ENCODE measurements at regions not wholly inside any gene's neighbourhood (a gene's known extent, or its start where the extent isn't known, plus 50 kb on each side); places are given as distances from the start of the nearest gene placed in this dataset.

DNA sequence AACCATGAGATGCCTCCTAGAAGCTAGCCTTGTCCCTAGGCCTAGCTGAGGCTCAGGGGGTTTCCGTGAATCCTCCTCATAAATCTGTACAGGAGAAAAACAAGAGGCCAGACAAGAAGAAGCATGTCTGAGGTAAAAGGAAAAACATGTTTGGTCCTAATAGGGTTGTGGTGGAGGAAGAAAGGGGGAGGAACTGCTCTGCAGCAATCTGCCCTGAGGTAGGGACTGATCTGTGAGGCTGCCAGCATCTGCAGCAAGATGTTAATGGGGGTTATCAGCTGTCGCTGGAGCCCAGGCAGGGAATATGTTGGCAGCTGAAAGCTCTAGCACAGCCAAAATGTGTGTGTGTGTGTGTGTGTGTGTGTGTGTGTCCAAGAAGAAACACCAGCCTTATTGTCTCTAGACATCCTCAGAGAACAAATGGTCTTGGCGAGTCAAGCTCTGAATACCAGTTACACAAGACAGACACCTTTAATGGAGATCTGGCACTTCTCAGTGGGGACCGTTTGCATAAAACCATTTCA, 218.5 kb downstream of the NUAK1 start:
- no peak for TF ChIP-seq GATA3 (IDR thresholded peaks at IDR 0.05; ENCODE audit: low read depth, low read length)
- peak; percentile 61 for TF ChIP-seq GATA2 (IDR thresholded peaks at IDR 0.05; ENCODE audit: low read depth, low read length)

DNA sequence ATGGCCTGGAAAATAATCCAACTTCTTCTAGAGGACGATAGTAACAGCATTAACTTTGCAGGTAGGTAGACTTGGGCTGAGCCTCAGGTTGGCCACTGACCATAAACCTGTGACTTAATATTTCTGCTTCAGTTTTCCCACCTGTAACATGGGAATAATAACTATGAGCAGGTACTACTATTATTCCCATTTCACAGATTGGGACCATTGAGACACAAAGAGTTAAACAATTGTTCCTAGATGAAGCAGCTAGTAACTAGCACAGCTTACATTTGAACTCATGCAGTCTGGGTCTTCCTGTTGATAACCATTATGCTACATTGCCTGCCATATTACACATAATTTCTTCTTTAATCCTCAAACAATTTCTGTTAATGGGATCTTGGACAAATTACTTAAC, 217.7 kb downstream of the NUAK1 start:
- no peak for TF ChIP-seq GATA3 (IDR thresholded peaks at IDR 0.05; ENCODE audit: low read depth, low read length)
- no peak for TF ChIP-seq GATA2 (IDR thresholded peaks at IDR 0.05; ENCODE audit: low read depth, low read length)

DNA sequence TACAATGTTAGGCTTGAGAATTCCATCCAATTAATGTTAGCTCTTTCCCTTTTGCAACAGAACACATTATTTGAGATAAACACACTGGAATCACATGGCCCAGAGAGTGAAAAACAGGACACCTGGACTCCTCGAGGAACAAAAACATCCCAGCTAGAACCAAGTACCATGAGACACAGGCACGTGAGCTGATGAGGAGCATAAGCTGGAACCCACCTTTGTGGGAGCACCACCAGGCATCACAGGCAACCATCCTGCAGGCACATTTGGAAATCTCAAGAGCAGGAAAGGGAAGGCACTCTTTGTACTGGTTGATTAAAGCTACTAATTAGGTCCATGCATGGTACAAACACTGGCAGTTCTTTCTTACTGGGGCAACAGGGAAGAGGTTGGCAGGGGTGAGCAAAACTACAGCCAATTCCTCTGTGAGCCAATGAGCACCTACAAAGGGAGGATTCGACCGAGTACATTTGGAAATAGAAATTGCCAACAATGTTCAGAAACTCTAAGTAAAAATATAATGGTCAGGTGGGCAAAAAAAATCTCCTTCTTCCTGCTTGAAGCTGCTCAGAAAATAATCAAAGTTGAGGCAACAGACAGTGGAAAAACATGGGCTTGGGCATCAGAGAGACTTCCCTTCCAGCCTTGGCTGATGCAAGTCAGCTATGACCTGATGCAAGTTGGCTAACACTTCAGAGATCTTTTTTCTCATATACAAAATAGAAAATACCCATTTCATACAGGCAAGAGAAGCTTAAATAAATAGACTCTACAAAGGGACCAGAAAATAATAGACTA, 216.7 kb downstream of the NUAK1 start:
- no peak for TF ChIP-seq GATA2 (IDR thresholded peaks at IDR 0.05; ENCODE audit: low read depth, low read length)
- TF ChIP-seq GATA3 (IDR thresholded peaks at IDR 0.05; ENCODE audit: low read depth, low read length) = no peak

DNA sequence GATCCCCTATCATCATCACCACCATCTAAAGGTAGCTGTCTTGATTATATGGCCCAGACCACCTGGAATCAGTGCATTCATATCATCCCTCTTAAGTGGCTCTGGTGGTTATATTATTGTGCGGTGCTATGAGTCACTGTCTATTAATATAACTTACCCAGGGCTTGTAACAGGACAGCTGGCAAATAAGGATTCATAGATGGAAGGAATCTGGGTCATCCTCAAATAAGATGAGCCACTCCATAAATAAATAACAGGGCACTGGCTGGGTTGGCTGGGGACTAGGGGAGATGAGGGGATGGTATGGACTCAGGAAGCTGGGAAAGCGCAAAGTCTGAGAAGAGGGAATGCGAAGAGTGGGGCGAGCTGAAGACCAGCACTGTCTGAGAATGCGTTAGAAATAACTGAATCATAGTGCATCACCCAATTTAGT, 216.1 kb downstream of the NUAK1 start:
- TF ChIP-seq GATA3 (IDR thresholded peaks at IDR 0.05; ENCODE audit: low read depth, low read length) (no peak), GATA2 (IDR thresholded peaks at IDR 0.05; ENCODE audit: low read depth, low read length) (no peak)

DNA sequence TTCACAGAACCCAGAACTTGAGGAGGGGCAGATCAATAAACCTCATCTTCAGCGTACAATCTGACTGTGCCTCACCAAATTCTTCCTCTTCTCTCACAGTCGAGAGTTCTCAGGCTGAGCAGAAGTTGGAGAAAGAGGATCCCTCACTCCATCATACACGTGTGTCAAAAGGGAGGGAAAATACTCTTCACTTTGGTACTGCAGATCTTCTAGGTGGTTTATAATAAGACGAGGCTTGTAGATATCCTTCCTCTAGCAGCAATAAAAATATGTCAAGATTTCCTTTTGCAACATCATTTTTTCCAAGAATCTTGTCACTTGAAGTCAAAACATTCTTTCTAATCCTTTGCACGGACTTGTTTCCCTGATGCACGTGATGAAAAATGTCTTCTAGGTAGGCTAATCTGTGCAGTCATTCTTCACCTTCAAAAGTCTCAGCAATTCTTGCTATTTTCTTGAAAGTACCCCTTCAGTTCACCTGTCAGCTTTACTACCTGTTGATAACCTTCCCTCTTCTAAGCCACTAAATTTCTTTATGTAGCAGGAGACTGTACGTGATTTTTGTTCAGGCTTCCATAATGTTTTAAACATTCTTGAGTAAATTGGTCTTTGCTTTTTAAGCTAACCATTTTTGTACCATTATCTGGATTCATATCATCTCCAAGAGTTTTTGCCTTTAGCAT, 214.1 kb downstream of the NUAK1 start:
- TF ChIP-seq GATA3 (IDR thresholded peaks at IDR 0.05; ENCODE audit: low read depth, low read length) (no peak), GATA2 (IDR thresholded peaks at IDR 0.05; ENCODE audit: low read depth, low read length) (no peak)

DNA sequence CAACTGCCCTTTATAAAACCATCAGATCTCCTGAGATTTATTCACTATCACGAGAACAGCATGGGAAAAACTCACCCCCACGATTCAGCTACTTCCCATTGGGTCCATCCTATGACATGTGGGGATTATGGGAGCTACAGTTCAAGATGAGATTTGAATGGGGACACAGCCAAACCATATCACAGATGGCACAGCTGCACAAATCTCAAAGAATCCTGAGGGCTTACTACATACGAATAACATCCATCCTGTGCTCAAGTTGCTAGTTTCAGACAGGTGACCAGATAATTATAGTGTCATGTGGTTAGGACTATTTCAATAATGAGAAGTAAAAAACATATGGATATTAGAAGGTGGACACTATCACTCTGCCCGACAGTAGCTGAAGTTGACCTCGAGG, 211.2 kb downstream of the NUAK1 start:
- TF ChIP-seq GATA2 (IDR thresholded peaks at IDR 0.05; ENCODE audit: low read depth, low read length) (no peak), GATA3 (IDR thresholded peaks at IDR 0.05; ENCODE audit: low read depth, low read length) (no peak)

DNA sequence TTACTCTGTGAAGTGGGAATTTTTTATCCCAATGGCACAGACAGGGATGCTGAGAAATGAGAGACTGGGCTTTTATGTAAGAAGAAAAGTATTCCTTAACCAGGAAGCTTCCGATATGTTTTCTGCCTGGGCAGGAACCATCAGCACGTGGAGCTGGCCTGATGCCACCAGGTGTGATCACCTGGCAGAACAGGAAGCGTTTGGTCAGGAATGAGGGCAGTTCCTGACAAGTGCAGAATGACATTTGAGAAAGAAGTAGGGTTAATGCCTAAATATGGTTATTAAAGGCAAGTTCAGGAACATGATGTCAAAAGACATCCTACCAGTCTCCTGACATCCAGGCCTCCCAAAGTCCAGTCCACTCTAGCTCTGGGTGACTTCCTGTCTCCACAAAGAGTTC, 210.3 kb downstream of the NUAK1 start:
- TF ChIP-seq GATA2 (IDR thresholded peaks at IDR 0.05; ENCODE audit: low read depth, low read length) = no peak
- TF ChIP-seq GATA3 (IDR thresholded peaks at IDR 0.05; ENCODE audit: low read depth, low read length) = no peak

DNA sequence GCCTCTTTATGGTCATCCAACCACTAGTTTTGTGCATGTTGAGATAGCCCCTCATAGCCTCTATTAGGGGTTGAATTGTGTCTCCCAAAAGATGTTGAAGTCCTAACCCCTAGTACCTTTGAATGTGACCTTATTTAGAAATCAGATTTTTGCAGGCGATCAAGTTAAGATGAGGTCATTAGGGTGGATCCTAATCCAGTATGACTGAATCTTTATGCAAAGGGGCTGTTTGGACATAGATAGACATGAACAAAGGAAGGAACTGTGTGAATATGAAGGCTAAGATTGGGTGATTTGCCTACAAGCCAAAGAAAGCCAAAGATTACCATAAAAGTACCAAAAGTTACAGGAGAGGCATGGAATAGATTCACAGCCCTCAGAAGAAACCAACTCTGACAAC, 209.6 kb downstream of the NUAK1 start:
- no peak for TF ChIP-seq GATA2 (IDR thresholded peaks at IDR 0.05; ENCODE audit: low read depth, low read length)
- TF ChIP-seq GATA3 (IDR thresholded peaks at IDR 0.05; ENCODE audit: low read depth, low read length) = no peak

DNA sequence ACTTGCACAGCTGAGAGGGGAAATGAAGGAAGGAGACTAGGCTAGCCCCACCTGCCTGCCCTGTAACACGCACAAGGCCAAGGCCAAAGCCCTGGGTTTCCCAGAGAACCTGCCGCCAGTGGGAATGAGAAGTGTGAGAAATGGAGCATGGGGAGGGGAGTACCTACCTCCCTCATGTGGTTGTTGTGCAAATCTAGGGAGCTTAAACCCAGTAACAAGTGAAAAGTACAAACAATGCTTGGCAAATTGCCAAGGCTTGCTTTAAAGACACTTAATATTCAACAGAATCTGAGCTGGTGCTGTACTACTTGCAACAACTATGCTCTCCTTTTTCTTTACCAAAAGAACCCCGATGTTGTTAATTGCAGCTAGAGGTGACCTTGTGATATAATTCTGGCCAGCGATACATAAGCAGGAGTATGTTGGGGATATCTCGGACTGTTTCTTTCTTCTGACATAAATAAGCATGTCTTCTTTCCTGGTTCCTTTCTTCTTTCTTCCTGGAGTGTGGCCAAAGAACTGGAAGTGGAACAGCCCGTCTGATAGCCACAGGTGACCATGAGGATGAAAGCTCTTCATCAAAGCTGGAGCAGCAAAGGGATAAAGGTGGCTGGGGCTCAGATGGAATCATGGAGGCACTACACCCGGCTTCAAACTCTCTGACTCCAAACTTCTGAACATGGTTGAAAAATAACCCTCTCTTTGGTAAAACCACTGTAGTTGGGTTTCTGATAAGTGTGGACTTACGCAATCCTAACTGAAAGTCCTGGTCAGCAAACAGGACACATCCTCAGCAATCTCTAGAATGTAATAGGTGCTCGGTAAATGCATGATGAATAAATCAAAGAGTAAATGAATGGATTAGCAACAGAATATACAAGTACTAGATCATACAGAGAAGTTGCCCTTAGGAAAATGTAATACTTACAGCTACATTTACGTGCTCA, 207.9 kb downstream of the NUAK1 start:
- no peak for TF ChIP-seq GATA3 (IDR thresholded peaks at IDR 0.05; ENCODE audit: low read depth, low read length)
- no peak for TF ChIP-seq GATA2 (IDR thresholded peaks at IDR 0.05; ENCODE audit: low read depth, low read length)

DNA sequence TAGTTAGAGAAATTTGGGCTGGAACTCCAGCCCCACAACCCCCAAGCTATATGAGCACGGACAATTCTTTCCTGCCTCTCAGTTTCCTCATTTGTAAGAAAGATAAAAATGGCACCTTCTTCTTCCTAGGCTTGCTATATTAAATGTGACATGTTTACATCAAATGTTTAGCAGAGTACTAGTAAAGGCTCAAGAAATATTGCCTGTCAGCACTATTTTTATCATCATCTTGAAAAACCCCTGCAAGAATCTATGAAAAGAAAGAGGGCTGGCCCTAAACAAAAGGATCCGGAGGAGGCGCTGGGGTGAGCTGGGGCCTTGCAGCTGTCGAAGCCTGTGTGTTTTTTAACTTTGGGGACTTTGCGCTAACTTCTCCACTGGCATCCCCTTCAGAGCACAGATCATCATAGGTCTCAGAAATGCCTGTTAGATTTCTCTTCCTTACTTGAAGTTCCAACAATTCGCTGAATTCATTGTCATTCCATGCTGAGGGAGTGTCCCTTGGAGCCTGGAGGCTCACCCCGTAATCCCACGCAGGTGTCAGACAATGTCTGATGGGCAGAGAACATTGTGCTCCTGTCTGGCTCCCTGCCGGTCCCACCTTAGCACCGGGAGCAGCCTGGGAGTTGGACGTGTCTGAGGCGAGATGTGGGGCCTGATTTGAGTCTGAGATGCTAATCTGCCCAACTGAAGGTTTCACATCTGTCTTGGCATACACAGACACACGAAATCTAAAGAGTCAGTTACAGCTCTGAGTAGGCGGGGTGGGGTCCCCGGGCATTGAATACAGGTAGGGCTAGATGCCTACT, 206.8 kb downstream of the NUAK1 start:
- TF ChIP-seq GATA3 (IDR thresholded peaks at IDR 0.05; ENCODE audit: low read depth, low read length) = no peak
- TF ChIP-seq GATA2 (IDR thresholded peaks at IDR 0.05; ENCODE audit: low read depth, low read length) = no peak

DNA sequence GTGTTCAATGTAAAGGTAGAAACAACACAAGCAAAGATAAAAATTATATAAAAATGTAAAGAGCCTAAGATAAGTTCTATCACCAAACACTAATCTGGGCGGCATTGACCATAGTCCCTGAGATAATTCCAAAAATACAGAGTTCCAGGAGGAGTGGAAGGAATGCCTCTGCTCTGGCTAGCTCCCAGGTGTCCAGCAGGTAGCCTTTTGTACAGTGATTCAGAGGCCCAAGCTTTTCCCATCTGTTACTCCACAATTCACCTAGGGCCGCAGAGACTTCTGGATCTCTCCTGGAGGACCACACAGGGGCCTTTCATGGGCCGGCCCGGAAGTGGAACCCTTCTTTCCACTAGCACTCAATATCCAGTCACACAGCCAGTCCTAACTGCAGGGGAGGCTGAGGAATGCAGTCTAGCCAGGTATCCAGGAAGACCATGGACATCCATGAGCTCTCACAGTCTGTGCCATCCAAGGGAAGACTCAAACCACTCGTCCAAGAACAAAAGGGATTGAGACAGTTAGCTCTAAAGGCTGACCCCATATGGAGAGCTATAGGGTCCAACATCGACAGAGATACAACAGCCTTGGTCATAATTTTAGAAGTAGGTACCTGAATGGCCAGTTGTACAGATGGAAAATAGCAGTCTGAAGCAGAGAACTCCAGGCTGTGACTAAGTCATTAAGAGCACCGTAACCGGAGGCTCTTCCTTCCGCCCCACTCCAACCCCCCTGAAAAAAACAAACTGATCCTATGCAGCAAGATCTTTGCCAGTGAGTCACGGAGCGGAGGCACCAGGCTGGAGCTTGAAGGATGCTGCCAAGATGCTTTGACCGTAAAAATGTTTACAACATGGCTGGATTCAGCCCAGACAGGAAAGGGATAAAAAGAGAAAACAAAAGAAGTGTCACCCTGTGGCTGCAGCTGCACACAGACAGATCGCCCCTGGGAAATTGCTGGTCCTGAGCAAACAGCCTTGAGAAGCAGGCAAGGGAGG, 204.8 kb downstream of the NUAK1 start:
- TF ChIP-seq GATA2 (IDR thresholded peaks at IDR 0.05; ENCODE audit: low read depth, low read length) (no peak), GATA3 (IDR thresholded peaks at IDR 0.05; ENCODE audit: low read depth, low read length) (no peak)

DNA sequence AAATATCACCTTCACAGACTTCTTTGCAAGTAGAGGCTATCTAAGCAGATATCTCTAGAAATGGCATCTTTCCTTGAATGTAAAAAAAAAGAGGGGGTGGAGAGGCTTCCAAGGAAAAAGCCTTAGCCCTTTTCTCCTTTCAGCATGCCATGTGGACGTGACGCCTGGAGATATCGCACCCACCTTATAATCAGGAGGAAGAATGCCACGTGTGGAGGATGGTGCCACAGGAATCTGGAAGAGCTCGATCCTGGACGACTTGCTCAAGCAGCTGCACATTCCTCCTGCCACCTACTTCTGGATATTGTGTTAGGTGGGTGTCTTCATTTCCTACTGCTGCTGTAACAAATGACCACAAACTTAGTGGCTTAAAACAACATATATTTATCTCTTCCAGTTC, 203.6 kb downstream of the NUAK1 start:
- TF ChIP-seq GATA3 (IDR thresholded peaks at IDR 0.05; ENCODE audit: low read depth, low read length) (no peak), GATA2 (IDR thresholded peaks at IDR 0.05; ENCODE audit: low read depth, low read length) (no peak)

All from SH-SY5Y (cell line).